ENCODE measurements at regions not wholly inside any gene's neighbourhood (a gene's known extent, or its start where the extent isn't known, plus 50 kb on each side); places are given as distances from the start of the nearest gene placed in this dataset.
"Not testable (repeated sequence)": the region's sequence is repeated elsewhere in the genome, so short reads cannot be mapped to it uniquely, and the experiment has no call there.

DNA sequence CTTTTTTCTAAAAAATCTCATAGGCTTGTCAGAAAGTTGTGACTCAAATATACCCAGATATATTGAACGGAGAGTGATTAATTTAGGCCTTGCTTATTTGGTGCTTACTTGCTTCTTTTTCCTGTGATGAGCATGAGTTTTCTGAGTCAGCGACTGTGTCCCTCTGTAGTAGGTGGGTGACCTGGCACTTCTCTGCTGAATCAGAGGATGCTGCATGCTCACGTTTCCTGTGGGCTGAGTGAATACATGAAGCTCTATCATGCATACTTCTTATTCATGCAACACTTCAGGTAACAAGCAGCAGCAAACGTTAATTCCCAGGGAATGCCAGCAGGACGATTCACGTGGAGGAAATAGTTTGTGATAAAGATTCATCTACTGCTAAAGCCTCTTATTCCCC lies 245.0 kb downstream of the KLF5 start:
- no peak overlapping the region for H2AFZ ChIP-seq (ENCODE audit: insufficient read depth, low read depth, low read length, poor library complexity, severe bottlenecking)
- Mint-ChIP-seq H3K27ac (no peak overlapping the region), H3K9me3 (peaks cover 0 to 5% (median 3%) of the 10 kb centered on the region in 7 donors), H3K36me3 (no peaks in the 10 kb centered on the region), H3K4me1 (no peaks in the 10 kb centered on the region), H3K4me3 (no peak overlapping the region), H3K27me3 (ENCODE audit: low read depth in 3 of 3) (peaks cover 0 to 4% (median 0%) of the 10 kb centered on the region in 3 donors)
- intact Hi-C loops (cut with micrococcal nuclease), result no loop called here
- DNase-seq, result no peak
- no peak overlapping the region for H3K4me3 ChIP-seq (replicated peaks in 1 of 3; ENCODE audit: low read depth in 2 of 3, low read length in 3 of 3)
- H3K79me2 ChIP-seq (ENCODE audit: insufficient read depth, low read length), result no peaks in the 10 kb centered on the region
- no peak overlapping the region for H3K9ac ChIP-seq (ENCODE audit: insufficient read depth, low read length, poor library complexity, severe bottlenecking)
- no peak overlapping the region for H3K27ac ChIP-seq (ENCODE audit: low read depth in 1 of 2, low read length in 2 of 2)
- no peak overlapping the region for H3K4me2 ChIP-seq (replicated peaks; ENCODE audit: extremely low read depth, low read length, poor library complexity, severe bottlenecking)
- H3K27me3 ChIP-seq (ENCODE audit: control insufficient read depth in 2 of 2, insufficient read depth in 2 of 2, low read length in 2 of 2), result no peaks in the 10 kb centered on the region
- no CpG with 5 or more reads among the region's 6 CpGs for WGBS (ENCODE audit: insufficient coverage)
- TF ChIP-seq, protein P1, sequence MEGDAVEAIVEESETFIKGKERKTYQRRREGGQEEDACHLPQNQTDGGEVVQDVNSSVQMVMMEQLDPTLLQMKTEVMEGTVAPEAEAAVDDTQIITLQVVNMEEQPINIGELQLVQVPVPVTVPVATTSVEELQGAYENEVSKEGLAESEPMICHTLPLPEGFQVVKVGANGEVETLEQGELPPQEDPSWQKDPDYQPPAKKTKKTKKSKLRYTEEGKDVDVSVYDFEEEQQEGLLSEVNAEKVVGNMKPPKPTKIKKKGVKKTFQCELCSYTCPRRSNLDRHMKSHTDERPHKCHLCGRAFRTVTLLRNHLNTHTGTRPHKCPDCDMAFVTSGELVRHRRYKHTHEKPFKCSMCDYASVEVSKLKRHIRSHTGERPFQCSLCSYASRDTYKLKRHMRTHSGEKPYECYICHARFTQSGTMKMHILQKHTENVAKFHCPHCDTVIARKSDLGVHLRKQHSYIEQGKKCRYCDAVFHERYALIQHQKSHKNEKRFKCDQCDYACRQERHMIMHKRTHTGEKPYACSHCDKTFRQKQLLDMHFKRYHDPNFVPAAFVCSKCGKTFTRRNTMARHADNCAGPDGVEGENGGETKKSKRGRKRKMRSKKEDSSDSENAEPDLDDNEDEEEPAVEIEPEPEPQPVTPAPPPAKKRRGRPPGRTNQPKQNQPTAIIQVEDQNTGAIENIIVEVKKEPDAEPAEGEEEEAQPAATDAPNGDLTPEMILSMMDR (IDR thresholded peaks at IDR 0.05), result no peak
- no peaks in the 10 kb centered on the region for H4K20me1 ChIP-seq (ENCODE audit: insufficient read depth, low read length)
- no peaks in the 10 kb centered on the region for H3K9me3 ChIP-seq (replicated peaks in 1 of 2; ENCODE audit: control insufficient read depth in 1 of 2, insufficient read depth in 1 of 2, low read length in 2 of 2)
- no peaks in the 10 kb centered on the region for H3K4me1 ChIP-seq (ENCODE audit: control insufficient read depth in 1 of 2, insufficient read depth in 2 of 2, low read length in 2 of 2)
- no peaks in the 10 kb centered on the region for H3K36me3 ChIP-seq (replicated peaks in 1 of 2; ENCODE audit: control insufficient read depth in 1 of 2, insufficient read depth in 2 of 2, low read length in 2 of 2)

DNA sequence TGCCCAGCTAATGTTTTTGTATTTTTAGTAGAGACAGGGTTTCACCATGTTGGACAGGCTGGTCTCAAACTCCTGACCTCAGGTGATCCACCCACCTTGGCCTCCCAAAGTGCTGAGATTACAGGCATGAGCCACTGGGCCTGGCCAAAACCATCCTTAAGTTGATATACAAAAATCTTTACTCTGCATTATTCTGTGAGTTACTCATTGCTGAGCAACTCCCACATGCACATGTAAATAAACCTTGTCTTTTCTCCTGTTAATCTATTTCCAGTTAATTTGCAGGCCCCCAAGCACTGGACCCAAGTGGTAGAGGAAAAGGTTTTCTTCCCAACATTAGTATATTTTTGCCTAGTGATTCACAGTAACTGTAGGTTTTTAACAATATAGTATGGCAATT lies 242.8 kb downstream of the KLF5 start:
- H4K20me1 ChIP-seq (ENCODE audit: insufficient read depth, low read length); H3K27me3 ChIP-seq (ENCODE audit: control insufficient read depth in 2 of 2, insufficient read depth in 2 of 2, low read length in 2 of 2); H3K27me3 Mint-ChIP-seq (ENCODE audit: low read depth in 3 of 3); H3K4me3 Mint-ChIP-seq; intact Hi-C loops (cut with micrococcal nuclease); H3K79me2 ChIP-seq (ENCODE audit: insufficient read depth, low read length); H3K27ac ChIP-seq (ENCODE audit: low read depth in 1 of 2, low read length in 2 of 2); H3K9me3 ChIP-seq (replicated peaks in 1 of 2; ENCODE audit: control insufficient read depth in 1 of 2, insufficient read depth in 1 of 2, low read length in 2 of 2); H3K9ac ChIP-seq (ENCODE audit: insufficient read depth, low read length, poor library complexity, severe bottlenecking); H3K4me2 ChIP-seq (replicated peaks; ENCODE audit: extremely low read depth, low read length, poor library complexity, severe bottlenecking); H3K9me3 Mint-ChIP-seq; H2AFZ ChIP-seq (ENCODE audit: insufficient read depth, low read depth, low read length, poor library complexity, severe bottlenecking); H3K4me1 ChIP-seq (ENCODE audit: control insufficient read depth in 1 of 2, insufficient read depth in 2 of 2, low read length in 2 of 2); H3K36me3 ChIP-seq (replicated peaks in 1 of 2; ENCODE audit: control insufficient read depth in 1 of 2, insufficient read depth in 2 of 2, low read length in 2 of 2); H3K36me3 Mint-ChIP-seq; H3K4me1 Mint-ChIP-seq; DNase-seq; H3K4me3 ChIP-seq (replicated peaks in 1 of 3; ENCODE audit: low read depth in 2 of 3, low read length in 3 of 3): not testable (repeated sequence)
- H3K27ac Mint-ChIP-seq, result peak overlapping the region in 2 of 7 donors; percentile 42 to 61

Data from CD14-positive monocyte (primary cell).